Astrocyte (in vitro differentiated cells and primary cell): ENCODE measurements at regions not wholly inside any gene's neighbourhood (a gene's known extent, or its start where the extent isn't known, plus 50 kb on each side); places are given as distances from the start of the nearest gene placed in this dataset.

ENCODE experiments used
- DNase-seq: peaks from one replicate; pipeline ENCODE4 v3.0.0-alpha.2; 2010; ENCODE audit warnings: low read depth
- FAIRE-seq: peaks from 2 replicates; lab custom pipeline; 2011; peaks lifted over from hg19 to GRCh38; lab: Jason Lieb, UNC
- H2AFZ ChIP-seq: 2 replicates; pipeline ENCODE4 v1.6.0; 2012; ENCODE audit warnings: low read depth, low read length, inconsistent platforms
- H3K27ac ChIP-seq: 2 replicates; pipeline ENCODE4 v1.5.1; 2011; ENCODE audit warnings: low read depth, low read length, inconsistent platforms
- H3K27me3 ChIP-seq: 2 replicates; pipeline ENCODE4 v1.6.0; 2011; ENCODE audit warnings: low read length, inconsistent platforms; ENCODE audit not compliant: insufficient read depth
- H3K36me3 ChIP-seq: 2 replicates; pipeline ENCODE4 v1.5.1; 2011; ENCODE audit warnings: low read length, inconsistent platforms; ENCODE audit not compliant: insufficient read depth
- H3K4me1 ChIP-seq: 2 replicates; pipeline ENCODE4 v1.5.1; 2011; ENCODE audit warnings: low read length, inconsistent platforms; ENCODE audit not compliant: insufficient read depth
- H3K4me2 ChIP-seq: 2 replicates; pipeline ENCODE4 v1.6.0; 2012; ENCODE audit warnings: low read length, inconsistent platforms
- H3K4me3 ChIP-seq: 2 replicates; pipeline ENCODE4 v1.5.1; 2011; ENCODE audit warnings: low read depth, mild to moderate bottlenecking, low read length, inconsistent platforms; ENCODE audit not compliant: insufficient read depth
- H3K79me2 ChIP-seq: 2 replicates; pipeline ENCODE4 v1.6.0; 2012; ENCODE audit warnings: mild to moderate bottlenecking, low read length, inconsistent platforms; ENCODE audit not compliant: insufficient read depth
- H3K9ac ChIP-seq: 2 replicates; pipeline ENCODE4 v1.6.0; 2012; ENCODE audit warnings: mild to moderate bottlenecking, low read length, inconsistent platforms
- H3K9me3 ChIP-seq: 2 replicates; pipeline ENCODE4 v1.5.1; 2012; ENCODE audit warnings: low read depth, mild to moderate bottlenecking, low read length, inconsistent platforms; ENCODE audit not compliant: insufficient read depth
- H4K20me1 ChIP-seq: 2 replicates; pipeline ENCODE4 v1.6.0; 2012; ENCODE audit warnings: low read length, inconsistent platforms; ENCODE audit not compliant: insufficient read depth
- H3K27ac Mint-ChIP-seq: one replicate; pipeline ENCODE4 v1.8.0; 2021; ENCODE audit warnings: mild to moderate bottlenecking, mixed read lengths; ENCODE audit not compliant: unreplicated experiment
- H3K27me3 Mint-ChIP-seq: one replicate; pipeline ENCODE4 v1.8.0; 2021; ENCODE audit warnings: low read depth, mixed read lengths; ENCODE audit not compliant: unreplicated experiment
- H3K36me3 Mint-ChIP-seq: one replicate; pipeline ENCODE4 v1.8.0; 2021; ENCODE audit warnings: low read depth, mixed read lengths; ENCODE audit not compliant: unreplicated experiment
- H3K4me1 Mint-ChIP-seq: one replicate; pipeline ENCODE4 v1.8.0; 2021; ENCODE audit warnings: low read depth, mixed read lengths; ENCODE audit not compliant: unreplicated experiment
- H3K4me3 Mint-ChIP-seq: one replicate; pipeline ENCODE4 v1.8.0; 2021; ENCODE audit warnings: mild to moderate bottlenecking, moderate library complexity, mixed read lengths; ENCODE audit not compliant: unreplicated experiment
- H3K9me3 Mint-ChIP-seq: one replicate; pipeline ENCODE4 v1.8.0; 2021; ENCODE audit warnings: mild to moderate bottlenecking, mixed read lengths; ENCODE audit not compliant: unreplicated experiment
- EZH2 ChIP-seq: IDR thresholded peaks from 2 replicates; pipeline ENCODE4 v1.6.1; 2012; ENCODE audit warnings: mild to moderate bottlenecking, low read length, inconsistent platforms; ENCODE audit not compliant: insufficient read depth
- TF ChIP-seq, protein P1 (sequence below): IDR thresholded peaks from 2 replicates; pipeline ENCODE4 v1.5.1; 2011; ENCODE audit warnings: low read depth, mild to moderate bottlenecking, inconsistent platforms, low read length, moderate library complexity; ENCODE audit not compliant: insufficient read depth

DNA sequence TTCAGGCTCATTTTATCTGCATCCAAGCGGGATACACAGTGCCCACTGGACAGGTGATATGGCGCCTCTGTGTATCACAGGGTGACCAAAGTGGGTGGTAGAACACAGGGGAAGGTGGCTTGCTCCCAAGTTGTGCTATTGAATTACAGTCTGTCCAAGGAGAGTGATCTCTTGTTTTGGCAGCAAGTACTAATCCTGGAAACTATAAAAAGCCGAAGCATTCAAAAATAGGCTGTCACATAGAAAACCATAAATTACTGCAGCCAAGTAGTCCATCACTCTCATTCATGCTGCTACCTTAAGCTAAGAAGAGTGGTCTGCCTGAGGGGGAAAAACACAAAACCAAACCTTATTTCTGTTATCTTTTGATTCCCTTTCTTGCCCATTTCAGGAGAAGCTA lies 237.1 kb upstream of the POU3F3 start:
- no peak overlapping the region for H3K27ac ChIP-seq
- H3K27me3 ChIP-seq, result no peaks in the 10 kb centered on the region
- no peaks in the 10 kb centered on the region for H3K79me2 ChIP-seq
- TF ChIP-seq, protein P1, sequence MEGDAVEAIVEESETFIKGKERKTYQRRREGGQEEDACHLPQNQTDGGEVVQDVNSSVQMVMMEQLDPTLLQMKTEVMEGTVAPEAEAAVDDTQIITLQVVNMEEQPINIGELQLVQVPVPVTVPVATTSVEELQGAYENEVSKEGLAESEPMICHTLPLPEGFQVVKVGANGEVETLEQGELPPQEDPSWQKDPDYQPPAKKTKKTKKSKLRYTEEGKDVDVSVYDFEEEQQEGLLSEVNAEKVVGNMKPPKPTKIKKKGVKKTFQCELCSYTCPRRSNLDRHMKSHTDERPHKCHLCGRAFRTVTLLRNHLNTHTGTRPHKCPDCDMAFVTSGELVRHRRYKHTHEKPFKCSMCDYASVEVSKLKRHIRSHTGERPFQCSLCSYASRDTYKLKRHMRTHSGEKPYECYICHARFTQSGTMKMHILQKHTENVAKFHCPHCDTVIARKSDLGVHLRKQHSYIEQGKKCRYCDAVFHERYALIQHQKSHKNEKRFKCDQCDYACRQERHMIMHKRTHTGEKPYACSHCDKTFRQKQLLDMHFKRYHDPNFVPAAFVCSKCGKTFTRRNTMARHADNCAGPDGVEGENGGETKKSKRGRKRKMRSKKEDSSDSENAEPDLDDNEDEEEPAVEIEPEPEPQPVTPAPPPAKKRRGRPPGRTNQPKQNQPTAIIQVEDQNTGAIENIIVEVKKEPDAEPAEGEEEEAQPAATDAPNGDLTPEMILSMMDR, result no peak
- TF ChIP-seq EZH2, result no peak
- no peaks in the 10 kb centered on the region for H3K4me1 ChIP-seq
- no peaks in the 10 kb centered on the region for H3K36me3 Mint-ChIP-seq
- H3K4me3 ChIP-seq, result no peak overlapping the region
- H3K4me1 Mint-ChIP-seq, result no peaks in the 10 kb centered on the region
- H3K27me3 Mint-ChIP-seq, result peaks cover 17% of the 10 kb centered on the region
- H4K20me1 ChIP-seq, result no peaks in the 10 kb centered on the region
- FAIRE-seq (no peak), DNase-seq (no peak)
- no peak overlapping the region for H3K27ac Mint-ChIP-seq
- no peaks in the 10 kb centered on the region for H3K9me3 ChIP-seq
- H3K9ac ChIP-seq, result no peak overlapping the region
- H3K36me3 ChIP-seq, result no peaks in the 10 kb centered on the region
- H2AFZ ChIP-seq, result no peak overlapping the region
- no peak overlapping the region for H3K4me3 Mint-ChIP-seq
- H3K9me3 Mint-ChIP-seq, result peaks cover 2% of the 10 kb centered on the region
- H3K4me2 ChIP-seq, result no peak overlapping the region

DNA sequence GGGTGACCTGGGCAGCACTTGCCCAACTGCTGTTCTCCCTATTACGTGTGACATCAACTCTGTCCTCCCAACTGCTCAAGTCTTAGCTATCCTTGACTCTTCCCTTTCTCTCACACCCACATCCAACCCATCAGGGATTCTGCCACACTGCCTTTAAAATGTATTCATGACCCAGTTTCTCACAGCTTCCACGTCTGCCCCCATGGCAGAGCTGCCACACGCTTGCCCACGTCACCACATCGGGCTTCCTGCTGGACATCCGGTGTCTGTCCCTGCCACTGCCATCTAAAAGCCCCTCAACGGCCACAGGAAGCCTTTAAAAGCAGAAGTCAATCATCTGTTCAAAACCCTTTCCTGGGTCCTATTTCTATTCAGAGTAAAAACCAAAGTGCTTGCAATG lies 233.1 kb upstream of the POU3F3 start:
- TF ChIP-seq EZH2, result no peak
- TF ChIP-seq, protein P1, result no peak
- Mint-ChIP-seq H3K4me3 (no peak overlapping the region), H3K27me3 (peaks cover 19% of the 10 kb centered on the region), H3K36me3 (no peaks in the 10 kb centered on the region), H3K9me3 (peaks cover 6% of the 10 kb centered on the region), H3K27ac (no peak overlapping the region), H3K4me1 (no peaks in the 10 kb centered on the region)
- H3K9ac ChIP-seq, result no peak overlapping the region
- H3K4me1 ChIP-seq, result no peaks in the 10 kb centered on the region
- no peaks in the 10 kb centered on the region for H4K20me1 ChIP-seq
- FAIRE-seq (no peak), DNase-seq (no peak)
- no peak overlapping the region for H2AFZ ChIP-seq
- H3K4me2 ChIP-seq, result no peak overlapping the region
- no peak overlapping the region for H3K27ac ChIP-seq
- no peaks in the 10 kb centered on the region for H3K27me3 ChIP-seq
- no peaks in the 10 kb centered on the region for H3K36me3 ChIP-seq
- no peaks in the 10 kb centered on the region for H3K79me2 ChIP-seq
- no peaks in the 10 kb centered on the region for H3K9me3 ChIP-seq
- H3K4me3 ChIP-seq, result no peak overlapping the region

DNA sequence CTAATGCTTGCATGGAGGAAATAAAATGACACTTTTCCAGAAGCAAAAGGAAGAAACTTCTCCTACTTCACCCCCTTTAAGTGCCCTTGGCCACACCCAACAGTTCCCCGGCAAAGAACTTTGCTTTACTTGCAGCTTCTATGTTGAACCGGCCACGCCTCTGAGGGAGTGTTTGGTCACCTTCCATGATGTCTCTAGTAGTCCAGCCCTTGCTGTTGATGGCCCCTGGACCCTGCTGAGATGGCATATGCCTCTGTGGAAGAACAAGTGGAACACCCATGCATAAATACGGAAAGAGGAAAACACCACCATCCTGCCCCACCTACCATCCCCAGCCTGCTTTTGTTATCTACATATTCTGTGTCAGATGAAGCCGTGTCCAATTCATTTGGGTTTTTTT lies 218.3 kb upstream of the POU3F3 start:
- FAIRE-seq (no peak), DNase-seq (no peak)
- Mint-ChIP-seq H3K4me3 (no peak overlapping the region), H3K9me3 (no peaks in the 10 kb centered on the region), H3K27ac (no peak overlapping the region), H3K4me1 (no peaks in the 10 kb centered on the region), H3K27me3 (peaks cover 11% of the 10 kb centered on the region), H3K36me3 (no peaks in the 10 kb centered on the region)
- Histone ChIP-seq H3K9me3 (no peaks in the 10 kb centered on the region), H3K9ac (no peak overlapping the region), H2AFZ (no peak overlapping the region), H3K36me3 (no peaks in the 10 kb centered on the region), H4K20me1 (no peaks in the 10 kb centered on the region), H3K79me2 (no peaks in the 10 kb centered on the region), H3K4me3 (no peak overlapping the region), H3K4me2 (no peak overlapping the region), H3K27ac (no peak overlapping the region), H3K27me3 (no peaks in the 10 kb centered on the region), H3K4me1 (no peaks in the 10 kb centered on the region)
- TF ChIP-seq, protein P1, result no peak
- no peak for TF ChIP-seq EZH2
